CD4-positive, alpha-beta T cell treated with Interleukin-15 for 4 hours (primary cell): ENCODE measurements at regions not wholly inside any gene's neighbourhood (a gene's known extent, or its start where the extent isn't known, plus 50 kb on each side); places are given as distances from the start of the nearest gene placed in this dataset.
"Not testable (repeated sequence)": the region's sequence is repeated elsewhere in the genome, so short reads cannot be mapped to it uniquely, and the experiment has no call there.

Experiments
- DNase-seq: peaks from one replicate; pipeline ENCODE4 v3.0.0-alpha.2; 2020; ENCODE audit warnings: low spot score

DNA sequence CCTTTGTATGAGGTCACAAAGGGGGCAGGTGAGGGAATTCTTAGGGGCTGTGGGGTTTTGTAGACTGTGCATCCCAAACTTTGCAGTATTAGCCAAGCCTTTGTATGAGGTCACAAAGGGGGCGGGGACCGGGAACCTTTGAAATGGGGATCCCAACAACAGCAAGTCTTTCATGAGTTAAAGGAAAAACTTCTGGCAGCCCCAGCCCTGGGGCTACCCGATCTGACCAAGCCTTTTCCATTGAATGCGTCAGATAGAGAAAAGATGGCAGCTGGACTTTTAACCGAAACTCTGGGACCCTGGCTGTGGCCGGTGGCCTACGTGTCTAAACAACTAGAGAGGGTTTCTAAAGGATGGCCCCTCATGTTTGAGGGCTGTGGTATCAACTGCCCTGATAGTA, 79.0 kb upstream of the RUBCNL start:
- DNase-seq, result not testable (repeated sequence)

- no peak for DNase-seq
Measured at GRCh38 chr13:46463719-46464118, 76.7 kb upstream of the RUBCNL start.

- not testable (repeated sequence) for DNase-seq
Measured at GRCh38 chr13:46460223-46460622, 73.2 kb upstream of the RUBCNL start.

GRCh38 chr13:46457255-46457654, 70.2 kb upstream of the RUBCNL start:
- not testable (repeated sequence) for DNase-seq

DNA sequence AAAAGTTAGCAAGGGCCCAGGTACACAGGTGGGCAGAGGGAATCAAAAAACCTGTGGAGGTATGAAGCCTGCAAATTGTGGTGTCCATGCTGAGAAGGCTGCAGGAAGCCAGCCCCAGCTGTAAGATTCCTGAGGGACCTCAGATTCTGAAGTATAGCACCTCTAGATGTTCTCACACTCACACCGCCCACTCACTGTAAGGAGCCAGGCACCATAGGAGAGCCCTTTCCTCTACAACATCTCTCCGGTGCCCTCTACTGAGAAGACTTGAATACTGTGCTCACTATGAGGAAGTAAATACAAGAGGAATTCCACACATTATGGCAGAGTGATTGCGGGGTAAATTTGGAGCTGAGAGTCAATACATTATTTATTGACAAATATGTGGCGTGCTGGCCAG, 68.9 kb upstream of the RUBCNL start:
- DNase-seq, result not testable (repeated sequence)

DNA sequence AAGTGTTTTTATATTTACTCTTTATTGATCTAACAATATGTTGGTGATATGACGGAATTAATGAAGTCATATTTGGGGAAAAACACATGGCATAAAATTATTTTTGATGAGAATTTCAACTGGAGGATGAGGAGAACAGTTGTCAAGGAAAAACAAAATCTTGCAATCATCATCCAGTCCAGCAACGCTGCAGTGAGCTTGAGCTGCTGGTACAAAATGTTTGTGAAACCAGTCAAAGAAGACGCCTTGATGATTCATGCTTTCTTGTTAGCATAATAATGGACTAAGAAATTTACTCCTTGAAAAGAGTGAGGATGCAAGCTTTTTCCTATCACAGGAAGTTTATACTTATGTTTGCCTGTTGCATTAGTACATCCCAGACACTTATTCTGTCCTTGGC, 64.1 kb upstream of the RUBCNL start:
- DNase-seq, result not testable (repeated sequence)

DNA sequence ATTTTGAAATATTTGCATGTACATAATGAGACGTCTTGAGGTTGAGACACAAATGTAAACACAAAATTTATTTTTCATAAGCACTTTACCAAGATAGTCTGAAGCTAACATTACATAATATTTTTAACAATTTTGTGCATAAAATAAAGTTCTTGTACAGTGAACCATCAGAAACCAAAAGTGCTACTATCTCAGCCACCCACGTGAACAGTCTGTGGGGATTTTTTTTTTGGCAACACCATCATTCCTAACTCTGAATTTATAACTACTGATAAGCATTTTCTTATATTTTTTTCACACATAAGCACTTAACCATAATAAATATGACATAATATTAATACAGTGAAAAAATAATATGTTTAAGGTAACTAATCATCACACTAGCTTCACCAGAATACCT, 62.9 kb upstream of the RUBCNL start:
- not testable (repeated sequence) for DNase-seq

DNA sequence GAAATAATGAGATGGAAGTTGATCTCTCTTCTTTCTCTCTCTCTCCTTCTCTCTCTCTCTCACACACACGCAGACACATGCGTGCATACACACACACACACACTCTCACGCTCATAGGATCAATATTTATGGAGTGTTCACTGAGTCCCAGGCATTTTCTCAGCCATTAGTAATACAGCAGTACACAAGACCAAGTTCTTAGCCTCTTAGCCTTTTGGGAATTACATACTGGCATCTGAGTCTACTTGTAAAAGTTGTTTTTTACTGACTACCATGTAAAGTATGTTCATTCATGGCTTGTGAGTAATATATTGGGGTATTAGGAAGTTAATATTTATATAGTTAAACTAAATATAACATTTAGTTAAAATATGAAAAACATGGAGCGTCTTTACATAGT, 61.1 kb upstream of the RUBCNL start:
- not testable (repeated sequence) for DNase-seq

GRCh38 chr13:46437808-46438404, 50.9 kb upstream of the RUBCNL start:
- DNase-seq, result not testable (repeated sequence)
